ENCODE measurements at regions not wholly inside any gene's neighbourhood (a gene's known extent, or its start where the extent isn't known, plus 50 kb on each side); places are given as distances from the start of the nearest gene placed in this dataset.

DNA sequence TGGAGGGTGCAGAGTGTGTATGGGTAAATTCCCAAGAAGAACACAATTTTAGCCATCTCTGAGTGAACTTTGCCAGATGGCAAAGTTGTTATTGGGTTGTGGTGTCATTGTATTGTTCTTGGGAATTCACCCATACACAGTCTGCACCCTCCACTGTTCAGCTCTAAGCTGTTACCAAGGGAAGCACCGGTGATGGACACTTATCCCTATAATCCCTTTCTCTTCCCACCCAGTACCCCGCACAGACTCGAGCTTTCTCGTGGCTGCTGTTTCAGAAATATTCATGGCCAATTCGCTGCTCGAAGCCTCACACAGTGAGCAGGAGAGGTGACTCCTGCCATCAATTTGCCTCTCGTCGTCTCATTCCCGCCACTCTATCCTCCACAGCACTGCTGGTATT is 95.7 kb upstream of the PALMD start:
- TF ChIP-seq GATA2 (IDR thresholded peaks at IDR 0.05; ENCODE audit: low read depth, low read length) (no peak), GATA3 (IDR thresholded peaks at IDR 0.05; ENCODE audit: low read depth, low read length) (no peak)

Data from SH-SY5Y (cell line).